GM19395 (cell line): ENCODE measurements at regions not wholly inside any gene's neighbourhood (a gene's known extent, or its start where the extent isn't known, plus 50 kb on each side); places are given as distances from the start of the nearest gene placed in this dataset.

Source experiments
- ATAC-seq: cut with Tn5 transposase; IDR thresholded peaks from one replicate; pipeline ENCODE4 v1.9.1; 2021; ENCODE audit warnings: mild to moderate bottlenecking, moderate library complexity; ENCODE audit not compliant: unreplicated experiment

DNA sequence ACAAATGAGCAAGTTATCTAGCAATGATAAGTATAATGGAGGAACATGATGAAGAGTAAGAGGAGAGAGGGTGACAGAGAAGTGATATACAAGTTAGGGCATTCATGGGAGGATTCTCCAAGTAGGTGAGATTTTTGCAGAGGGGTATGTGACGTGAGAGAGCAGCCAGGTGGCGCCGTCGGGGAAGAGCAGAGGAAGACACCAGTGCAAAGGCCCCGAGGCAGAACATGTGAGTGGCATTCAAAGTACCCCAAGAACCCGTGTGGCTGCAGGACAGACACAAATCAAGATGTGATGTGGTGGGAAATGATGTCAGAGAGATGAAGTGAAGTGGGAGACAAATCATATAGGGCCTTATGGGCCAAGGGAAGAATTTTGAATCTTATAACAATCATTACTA lies 81.8 kb upstream of the GRM7 start:
- ATAC-seq: no peak

GRCh38 chr3:6781092-6781491 lies 79.8 kb upstream of the GRM7 start:
- no peak for ATAC-seq

DNA sequence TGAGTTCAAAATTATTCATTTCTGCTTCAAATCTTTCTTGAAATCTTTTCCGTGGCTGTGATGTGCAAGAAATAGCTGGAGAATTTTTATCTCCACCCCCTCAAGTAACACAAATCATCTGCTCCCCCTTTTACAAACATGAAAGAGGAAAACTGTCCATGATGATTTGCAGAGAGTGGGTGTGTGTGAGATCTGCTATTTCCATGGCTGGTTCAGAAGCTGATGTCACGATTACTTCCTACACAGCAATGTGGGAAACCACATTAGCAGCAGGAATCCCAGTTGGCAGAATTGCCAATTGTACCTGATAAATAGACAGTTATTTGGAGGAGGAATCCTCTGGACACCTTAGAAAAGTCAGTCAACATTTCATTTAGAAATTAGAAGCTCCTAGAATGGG lies 75.2 kb upstream of the GRM7 start:
- ATAC-seq: no peak

DNA sequence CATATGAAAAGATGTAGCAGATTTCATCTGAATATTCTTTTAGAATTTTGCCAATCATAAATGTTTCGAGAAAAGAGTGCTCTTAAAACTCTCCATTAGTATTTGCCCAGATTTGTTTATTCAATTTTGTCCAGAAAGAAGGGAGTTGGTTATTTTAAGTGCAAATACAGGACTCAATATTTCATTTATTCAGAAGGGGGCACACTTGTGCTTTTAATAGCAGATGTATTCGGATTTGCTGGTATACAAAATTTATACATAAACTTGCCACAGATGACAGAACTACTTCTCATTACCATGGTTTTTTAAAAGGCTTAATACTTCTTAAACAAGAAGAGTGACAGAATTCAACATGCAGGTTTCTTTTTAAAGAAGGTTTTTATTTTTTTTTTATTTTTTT lies 69.8 kb upstream of the GRM7 start:
- no peak for ATAC-seq

DNA sequence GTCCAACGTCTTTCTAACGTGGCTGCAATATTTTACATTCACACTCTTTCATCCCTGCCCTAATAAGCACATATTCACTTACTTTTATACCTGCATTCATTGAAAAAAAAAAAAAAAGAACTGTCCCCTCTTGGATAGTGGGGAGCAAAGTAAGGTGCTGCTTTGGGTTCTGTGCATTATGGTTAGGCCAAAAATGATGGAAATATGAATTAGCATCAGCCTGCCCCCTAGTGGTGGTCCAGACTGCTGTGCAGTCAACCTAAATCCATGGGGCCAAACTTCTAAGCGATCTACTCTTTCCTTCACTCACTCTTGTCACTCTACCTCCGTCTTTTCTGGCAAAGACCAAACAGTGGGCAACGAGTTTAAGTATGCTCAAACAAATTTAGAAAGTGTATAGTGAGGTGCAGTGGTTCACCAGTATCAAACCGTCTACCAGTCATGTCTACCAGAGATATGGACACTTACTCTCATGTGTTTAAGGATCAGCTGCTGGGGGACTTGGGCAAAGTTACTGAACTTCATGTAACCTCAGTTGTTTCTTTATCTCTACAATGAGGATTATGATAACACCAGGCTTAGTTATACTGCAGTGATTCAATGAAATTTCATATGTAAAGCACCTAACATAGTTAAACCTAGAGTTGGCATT lies 61.5 kb upstream of the GRM7 start:
- ATAC-seq: peak; percentile 90

DNA sequence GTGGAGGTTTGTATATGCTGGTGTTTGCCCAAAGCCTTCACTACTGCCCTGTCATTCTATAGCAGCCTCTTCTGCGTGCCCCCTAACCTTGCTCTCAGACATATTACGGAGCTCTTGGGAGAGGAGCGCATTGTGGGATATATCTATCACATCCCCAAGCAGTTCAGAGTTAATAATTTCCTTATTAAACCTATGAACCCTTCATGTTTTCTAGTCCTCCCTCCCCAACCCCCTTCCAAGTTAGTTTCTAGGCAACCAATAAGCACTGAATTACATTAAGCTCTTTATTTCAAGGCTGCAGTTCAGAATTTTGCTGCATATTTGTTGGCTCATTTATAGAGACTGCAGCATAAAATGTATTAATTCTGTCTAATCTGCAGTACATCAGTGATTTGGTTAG lies 57.3 kb upstream of the GRM7 start:
- no peak for ATAC-seq

GRCh38 chr3:6805236-6805635 lies 55.7 kb upstream of the GRM7 start:
- no peak for ATAC-seq

GRCh38 chr3:6806991-6807390 lies 53.9 kb upstream of the GRM7 start:
- no peak for ATAC-seq

- no peak for ATAC-seq
Measured at GRCh38 chr3:6807967-6808588, 52.8 kb upstream of the GRM7 start.

GRCh38 chr3:6809349-6809748 lies 51.6 kb upstream of the GRM7 start:
- no peak for ATAC-seq
